ENCODE measurements at regions not wholly inside any gene's neighbourhood (a gene's known extent, or its start where the extent isn't known, plus 50 kb on each side); places are given as distances from the start of the nearest gene placed in this dataset.

DNA sequence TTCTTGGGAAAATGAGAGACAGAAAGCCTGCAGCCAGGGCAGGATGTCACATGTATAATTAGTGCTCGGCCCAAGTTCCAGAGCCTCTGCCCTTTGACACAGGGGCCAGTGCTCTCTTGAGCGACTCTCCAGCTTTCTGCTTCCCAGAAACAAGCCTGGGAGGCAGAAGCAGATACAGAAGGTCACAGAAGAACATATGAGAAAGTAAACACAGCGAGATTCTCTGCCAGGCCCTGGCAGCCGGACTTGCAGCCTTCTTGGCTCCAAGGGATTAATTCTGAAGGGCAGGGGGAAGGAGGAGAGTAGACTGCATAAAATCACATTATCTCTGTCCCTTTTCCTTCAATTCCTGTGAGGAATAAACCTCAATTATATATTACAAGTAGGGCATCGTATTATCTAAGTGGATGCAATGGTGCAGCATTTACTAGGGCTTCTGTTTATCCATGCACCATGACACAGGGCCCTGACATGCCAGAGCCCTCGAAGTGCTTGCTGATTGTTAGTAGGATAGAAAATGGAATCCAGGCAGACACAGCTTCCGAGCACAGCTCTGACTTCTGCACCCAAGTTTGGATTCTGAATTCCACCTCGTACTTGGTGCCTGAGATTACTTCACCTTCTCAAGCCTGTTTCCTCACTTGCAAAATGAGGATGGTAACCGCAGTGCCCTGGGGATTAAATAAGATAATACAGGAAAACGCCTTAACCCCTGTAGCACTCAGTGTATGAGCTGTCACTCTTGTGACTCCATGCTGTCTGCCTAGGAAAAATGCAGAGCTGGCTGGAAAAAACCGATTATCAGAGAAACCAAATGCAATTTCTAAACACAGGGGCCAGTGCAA is 536.5 kb downstream of the TNS3 start:
- Histone ChIP-seq H3K79me2 (replicated peaks; ENCODE audit: insufficient read depth) (no peaks in the 10 kb centered on the region), H2AFZ (no peak overlapping the region), H3K4me2 (no peak overlapping the region), H3K27me3 (ENCODE audit: insufficient read depth) (no peaks in the 10 kb centered on the region), H3K4me3 (no peak overlapping the region), H3K9me2 (ENCODE audit: insufficient read depth) (0 out of 2 replicates have a peak, but pooled peaks cover 5% of the 10 kb centered on the region), H3K4me1 (ENCODE audit: insufficient read depth) (0 out of 2 replicates have a peak, but pooled peaks cover 3% of the 10 kb centered on the region), H3F3A (replicated peaks; ENCODE audit: low read depth) (no peaks in the 10 kb centered on the region), H3K36me3 (ENCODE audit: insufficient read depth) (no peaks in the 10 kb centered on the region), H4K20me1 (replicated peaks; ENCODE audit: insufficient read depth) (no peaks in the 10 kb centered on the region), H3K27ac (ENCODE audit: low read depth) (no peak overlapping the region)
- H3K9me3 Mint-ChIP-seq: no peaks in the 10 kb centered on the region
- no peak for DNase-seq (ENCODE audit: low spot score)
- TF ChIP-seq, protein P1, sequence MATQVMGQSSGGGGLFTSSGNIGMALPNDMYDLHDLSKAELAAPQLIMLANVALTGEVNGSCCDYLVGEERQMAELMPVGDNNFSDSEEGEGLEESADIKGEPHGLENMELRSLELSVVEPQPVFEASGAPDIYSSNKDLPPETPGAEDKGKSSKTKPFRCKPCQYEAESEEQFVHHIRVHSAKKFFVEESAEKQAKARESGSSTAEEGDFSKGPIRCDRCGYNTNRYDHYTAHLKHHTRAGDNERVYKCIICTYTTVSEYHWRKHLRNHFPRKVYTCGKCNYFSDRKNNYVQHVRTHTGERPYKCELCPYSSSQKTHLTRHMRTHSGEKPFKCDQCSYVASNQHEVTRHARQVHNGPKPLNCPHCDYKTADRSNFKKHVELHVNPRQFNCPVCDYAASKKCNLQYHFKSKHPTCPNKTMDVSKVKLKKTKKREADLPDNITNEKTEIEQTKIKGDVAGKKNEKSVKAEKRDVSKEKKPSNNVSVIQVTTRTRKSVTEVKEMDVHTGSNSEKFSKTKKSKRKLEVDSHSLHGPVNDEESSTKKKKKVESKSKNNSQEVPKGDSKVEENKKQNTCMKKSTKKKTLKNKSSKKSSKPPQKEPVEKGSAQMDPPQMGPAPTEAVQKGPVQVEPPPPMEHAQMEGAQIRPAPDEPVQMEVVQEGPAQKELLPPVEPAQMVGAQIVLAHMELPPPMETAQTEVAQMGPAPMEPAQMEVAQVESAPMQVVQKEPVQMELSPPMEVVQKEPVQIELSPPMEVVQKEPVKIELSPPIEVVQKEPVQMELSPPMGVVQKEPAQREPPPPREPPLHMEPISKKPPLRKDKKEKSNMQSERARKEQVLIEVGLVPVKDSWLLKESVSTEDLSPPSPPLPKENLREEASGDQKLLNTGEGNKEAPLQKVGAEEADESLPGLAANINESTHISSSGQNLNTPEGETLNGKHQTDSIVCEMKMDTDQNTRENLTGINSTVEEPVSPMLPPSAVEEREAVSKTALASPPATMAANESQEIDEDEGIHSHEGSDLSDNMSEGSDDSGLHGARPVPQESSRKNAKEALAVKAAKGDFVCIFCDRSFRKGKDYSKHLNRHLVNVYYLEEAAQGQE (IDR thresholded peaks at IDR 0.05; ENCODE audit: unreplicated experiment): no peak
- TF ChIP-seq POLR2AphosphoS5 (IDR thresholded peaks at IDR 0.05; ENCODE audit: low read depth) (no peak), CREB1 (CRISPR knock-in tag; IDR thresholded peaks at IDR 0.05; ENCODE audit: low read depth) (no peak), NANOG (IDR thresholded peaks at IDR 0.05; ENCODE audit: borderline replicate concordance) (no peak), EZH2phosphoT487 (IDR thresholded peaks at IDR 0.05; ENCODE audit: unreplicated experiment) (no peak), STAT1 (IDR thresholded peaks at IDR 0.05; ENCODE audit: unreplicated experiment) (no peak), ZNF114 (CRISPR knock-in tag; IDR thresholded peaks at IDR 0.05) (no peak), JUNB (IDR thresholded peaks at IDR 0.05; ENCODE audit: unreplicated experiment) (no peak), EZH2 (IDR thresholded peaks at IDR 0.05; ENCODE audit: low read depth, unreplicated experiment) (no peak), ZNF331 (CRISPR knock-in tag; IDR thresholded peaks at IDR 0.05; ENCODE audit: low read depth) (no peak)
- TF ChIP-seq, protein P2, sequence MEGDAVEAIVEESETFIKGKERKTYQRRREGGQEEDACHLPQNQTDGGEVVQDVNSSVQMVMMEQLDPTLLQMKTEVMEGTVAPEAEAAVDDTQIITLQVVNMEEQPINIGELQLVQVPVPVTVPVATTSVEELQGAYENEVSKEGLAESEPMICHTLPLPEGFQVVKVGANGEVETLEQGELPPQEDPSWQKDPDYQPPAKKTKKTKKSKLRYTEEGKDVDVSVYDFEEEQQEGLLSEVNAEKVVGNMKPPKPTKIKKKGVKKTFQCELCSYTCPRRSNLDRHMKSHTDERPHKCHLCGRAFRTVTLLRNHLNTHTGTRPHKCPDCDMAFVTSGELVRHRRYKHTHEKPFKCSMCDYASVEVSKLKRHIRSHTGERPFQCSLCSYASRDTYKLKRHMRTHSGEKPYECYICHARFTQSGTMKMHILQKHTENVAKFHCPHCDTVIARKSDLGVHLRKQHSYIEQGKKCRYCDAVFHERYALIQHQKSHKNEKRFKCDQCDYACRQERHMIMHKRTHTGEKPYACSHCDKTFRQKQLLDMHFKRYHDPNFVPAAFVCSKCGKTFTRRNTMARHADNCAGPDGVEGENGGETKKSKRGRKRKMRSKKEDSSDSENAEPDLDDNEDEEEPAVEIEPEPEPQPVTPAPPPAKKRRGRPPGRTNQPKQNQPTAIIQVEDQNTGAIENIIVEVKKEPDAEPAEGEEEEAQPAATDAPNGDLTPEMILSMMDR (conservative IDR thresholded peaks at IDR 0.05; ENCODE audit: low read depth in 2 of 2): no peak
- TF ChIP-seq, protein P3, sequence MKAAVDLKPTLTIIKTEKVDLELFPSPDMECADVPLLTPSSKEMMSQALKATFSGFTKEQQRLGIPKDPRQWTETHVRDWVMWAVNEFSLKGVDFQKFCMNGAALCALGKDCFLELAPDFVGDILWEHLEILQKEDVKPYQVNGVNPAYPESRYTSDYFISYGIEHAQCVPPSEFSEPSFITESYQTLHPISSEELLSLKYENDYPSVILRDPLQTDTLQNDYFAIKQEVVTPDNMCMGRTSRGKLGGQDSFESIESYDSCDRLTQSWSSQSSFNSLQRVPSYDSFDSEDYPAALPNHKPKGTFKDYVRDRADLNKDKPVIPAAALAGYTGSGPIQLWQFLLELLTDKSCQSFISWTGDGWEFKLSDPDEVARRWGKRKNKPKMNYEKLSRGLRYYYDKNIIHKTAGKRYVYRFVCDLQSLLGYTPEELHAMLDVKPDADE (IDR thresholded peaks at IDR 0.05): no peak
- TF ChIP-seq, protein P4, sequence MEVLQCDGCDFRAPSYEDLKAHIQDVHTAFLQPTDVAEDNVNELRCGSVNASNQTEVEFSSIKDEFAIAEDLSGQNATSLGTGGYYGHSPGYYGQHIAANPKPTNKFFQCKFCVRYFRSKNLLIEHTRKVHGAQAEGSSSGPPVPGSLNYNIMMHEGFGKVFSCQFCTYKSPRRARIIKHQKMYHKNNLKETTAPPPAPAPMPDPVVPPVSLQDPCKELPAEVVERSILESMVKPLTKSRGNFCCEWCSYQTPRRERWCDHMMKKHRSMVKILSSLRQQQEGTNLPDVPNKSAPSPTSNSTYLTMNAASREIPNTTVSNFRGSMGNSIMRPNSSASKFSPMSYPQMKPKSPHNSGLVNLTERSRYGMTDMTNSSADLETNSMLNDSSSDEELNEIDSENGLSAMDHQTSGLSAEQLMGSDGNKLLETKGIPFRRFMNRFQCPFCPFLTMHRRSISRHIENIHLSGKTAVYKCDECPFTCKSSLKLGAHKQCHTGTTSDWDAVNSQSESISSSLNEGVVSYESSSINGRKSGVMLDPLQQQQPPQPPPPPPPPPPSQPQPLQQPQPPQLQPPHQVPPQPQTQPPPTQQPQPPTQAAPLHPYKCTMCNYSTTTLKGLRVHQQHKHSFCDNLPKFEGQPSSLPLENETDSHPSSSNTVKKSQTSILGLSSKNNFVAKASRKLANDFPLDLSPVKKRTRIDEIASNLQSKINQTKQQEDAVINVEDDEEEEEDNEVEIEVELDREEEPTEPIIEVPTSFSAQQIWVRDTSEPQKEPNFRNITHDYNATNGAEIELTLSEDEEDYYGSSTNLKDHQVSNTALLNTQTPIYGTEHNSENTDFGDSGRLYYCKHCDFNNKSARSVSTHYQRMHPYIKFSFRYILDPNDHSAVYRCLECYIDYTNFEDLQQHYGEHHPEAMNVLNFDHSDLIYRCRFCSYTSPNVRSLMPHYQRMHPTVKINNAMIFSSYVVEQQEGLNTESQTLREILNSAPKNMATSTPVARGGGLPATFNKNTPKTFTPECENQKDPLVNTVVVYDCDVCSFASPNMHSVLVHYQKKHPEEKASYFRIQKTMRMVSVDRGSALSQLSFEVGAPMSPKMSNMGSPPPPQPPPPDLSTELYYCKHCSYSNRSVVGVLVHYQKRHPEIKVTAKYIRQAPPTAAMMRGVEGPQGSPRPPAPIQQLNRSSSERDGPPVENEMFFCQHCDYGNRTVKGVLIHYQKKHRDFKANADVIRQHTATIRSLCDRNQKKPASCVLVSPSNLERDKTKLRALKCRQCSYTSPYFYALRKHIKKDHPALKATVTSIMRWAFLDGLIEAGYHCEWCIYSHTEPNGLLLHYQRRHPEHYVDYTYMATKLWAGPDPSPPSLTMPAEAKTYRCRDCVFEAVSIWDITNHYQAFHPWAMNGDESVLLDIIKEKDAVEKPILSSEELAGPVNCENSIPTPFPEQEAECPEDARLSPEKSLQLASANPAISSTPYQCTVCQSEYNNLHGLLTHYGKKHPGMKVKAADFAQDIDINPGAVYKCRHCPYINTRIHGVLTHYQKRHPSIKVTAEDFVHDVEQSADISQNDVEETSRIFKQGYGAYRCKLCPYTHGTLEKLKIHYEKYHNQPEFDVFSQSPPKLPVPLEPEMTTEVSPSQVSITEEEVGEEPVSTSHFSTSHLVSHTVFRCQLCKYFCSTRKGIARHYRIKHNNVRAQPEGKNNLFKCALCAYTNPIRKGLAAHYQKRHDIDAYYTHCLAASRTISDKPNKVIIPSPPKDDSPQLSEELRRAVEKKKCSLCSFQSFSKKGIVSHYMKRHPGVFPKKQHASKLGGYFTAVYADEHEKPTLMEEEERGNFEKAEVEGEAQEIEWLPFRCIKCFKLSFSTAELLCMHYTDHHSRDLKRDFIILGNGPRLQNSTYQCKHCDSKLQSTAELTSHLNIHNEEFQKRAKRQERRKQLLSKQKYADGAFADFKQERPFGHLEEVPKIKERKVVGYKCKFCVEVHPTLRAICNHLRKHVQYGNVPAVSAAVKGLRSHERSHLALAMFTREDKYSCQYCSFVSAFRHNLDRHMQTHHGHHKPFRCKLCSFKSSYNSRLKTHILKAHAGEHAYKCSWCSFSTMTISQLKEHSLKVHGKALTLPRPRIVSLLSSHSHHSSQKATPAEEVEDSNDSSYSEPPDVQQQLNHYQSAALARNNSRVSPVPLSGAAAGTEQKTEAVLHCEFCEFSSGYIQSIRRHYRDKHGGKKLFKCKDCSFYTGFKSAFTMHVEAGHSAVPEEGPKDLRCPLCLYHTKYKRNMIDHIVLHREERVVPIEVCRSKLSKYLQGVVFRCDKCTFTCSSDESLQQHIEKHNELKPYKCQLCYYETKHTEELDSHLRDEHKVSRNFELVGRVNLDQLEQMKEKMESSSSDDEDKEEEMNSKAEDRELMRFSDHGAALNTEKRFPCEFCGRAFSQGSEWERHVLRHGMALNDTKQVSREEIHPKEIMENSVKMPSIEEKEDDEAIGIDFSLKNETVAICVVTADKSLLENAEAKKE (CRISPR knock-in tag; IDR thresholded peaks at IDR 0.05): no peak
- H3K4me1 Mint-ChIP-seq: peaks cover 13% of the 10 kb centered on the region; the same call in 2 of the 3 replicates
- no peak overlapping the region for H3K4me3 Mint-ChIP-seq
- no peak for ATAC-seq
- H3K27me3 Mint-ChIP-seq (ENCODE audit: insufficient read depth, low read depth, poor library complexity): peaks cover 1% of the 10 kb centered on the region
- H3K27ac Mint-ChIP-seq: no peak overlapping the region
- no peaks in the 10 kb centered on the region for H3K36me3 Mint-ChIP-seq (ENCODE audit: low read depth)
